GM12878 (cell line): ENCODE measurements at regions not wholly inside any gene's neighbourhood (a gene's known extent, or its start where the extent isn't known, plus 50 kb on each side); places are given as distances from the start of the nearest gene placed in this dataset.

Source experiments
- BHLHE40 ChIP-seq, 2 experiments: fragments of 450-650 bp in 1 of 2; IDR thresholded peaks; 2 replicates each; pipeline ENCODE4 v1.6.1; 2011 to 2017; ENCODE audit warnings: low read depth in 2 of 2, borderline replicate concordance in 1 of 2, improper control_type of control experiment in 1 of 2, low read length in 1 of 2, mild to moderate bottlenecking in 1 of 2
- CBFB ChIP-seq: IDR thresholded peaks from 2 replicates; pipeline ENCODE4 v1.6.1; 2016; ENCODE audit warnings: antibody characterized with exemption, low read depth
- CEBPB ChIP-seq, 2 experiments: fragments of 150-350 bp in 1 of 2; IDR thresholded peaks; 2 replicates each; pipeline ENCODE4 v1.6.1; 2012 to 2014; ENCODE audit warnings: low read depth in 2 of 2, low read length in 2 of 2, borderline replicate concordance in 1 of 2, inconsistent platforms in 1 of 2
- ELK1 ChIP-seq: IDR thresholded peaks from 2 replicates; pipeline ENCODE4 v1.6.1; 2012; ENCODE audit warnings: low read depth, low read length, improper control_type of control experiment
- EZH2 ChIP-seq: IDR thresholded peaks from 2 replicates; pipeline ENCODE4 v1.6.1; 2012; ENCODE audit warnings: low read depth, mild to moderate bottlenecking, control low read depth, inconsistent platforms, low read length, borderline replicate concordance; ENCODE audit not compliant: control insufficient read depth
- FOXK2 ChIP-seq: fragments of 450-650 bp; IDR thresholded peaks from 2 replicates; pipeline ENCODE4 v1.6.1; 2017; ENCODE audit warnings: mild to moderate bottlenecking, moderate library complexity
- GABPA ChIP-seq: IDR thresholded peaks from 2 replicates; pipeline ENCODE4 v1.6.1; 2014; ENCODE audit warnings: antibody characterized with exemption, low read depth, mild to moderate bottlenecking, inconsistent platforms
- IKZF1 ChIP-seq: fragments of 450-650 bp; conservative IDR thresholded peaks from 2 replicates; pipeline ENCODE4 v1.6.1; 2017; ENCODE audit warnings: antibody characterized with exemption, mild to moderate bottlenecking
- IRF4 ChIP-seq: IDR thresholded peaks from 2 replicates; pipeline ENCODE4 v1.6.1; 2011; ENCODE audit warnings: low read depth, low read length
- JUNB ChIP-seq: IDR thresholded peaks from 2 replicates; pipeline ENCODE4 v1.6.1; 2016; ENCODE audit warnings: antibody characterized with exemption, mild to moderate bottlenecking
- MEF2B ChIP-seq: fragments of 450-650 bp; IDR thresholded peaks from 2 replicates; pipeline ENCODE4 v1.6.1; 2018; ENCODE audit warnings: mild to moderate bottlenecking, moderate library complexity; ENCODE audit not compliant: partially characterized antibody, poor library complexity, severe bottlenecking
- MTA2 ChIP-seq: fragments of 450-650 bp; IDR thresholded peaks from 2 replicates; pipeline ENCODE4 v1.6.1; 2016; ENCODE audit warnings: low read depth, mild to moderate bottlenecking, moderate library complexity
- MXI1 ChIP-seq: fragments of 150-350 bp; IDR thresholded peaks from 2 replicates; pipeline ENCODE4 v1.6.1; 2011; ENCODE audit warnings: low read depth, mild to moderate bottlenecking, inconsistent platforms, low read length, improper control_type of control experiment
- MYB ChIP-seq: fragments of 150-350 bp; IDR thresholded peaks from 2 replicates; pipeline ENCODE4 v1.6.1; 2014; ENCODE audit warnings: mild to moderate bottlenecking, low read depth, low read length, borderline replicate concordance
- NFYA ChIP-seq: IDR thresholded peaks from 2 replicates; pipeline ENCODE4 v1.6.1; 2011; ENCODE audit warnings: low read depth, mild to moderate bottlenecking, low read length, improper control_type of control experiment, borderline replicate concordance
- RB1 ChIP-seq: fragments of 450-650 bp; formaldehyde crosslinking; IDR thresholded peaks from 2 replicates; pipeline ENCODE4 v1.6.1; 2017; ENCODE audit warnings: mild to moderate bottlenecking, borderline replicate concordance
- RBBP5 ChIP-seq: fragments of 200-600 bp; sonication (generic); conservative IDR thresholded peaks from 2 replicates; pipeline ENCODE4 v1.6.1; 2016
- SMAD5 ChIP-seq: IDR thresholded peaks from 2 replicates; pipeline ENCODE4 v1.6.1; 2016; ENCODE audit warnings: antibody characterized with exemption, low read depth
- TCF12 ChIP-seq: IDR thresholded peaks from 2 replicates; pipeline ENCODE4 v1.6.1; 2011; ENCODE audit warnings: low read depth, mild to moderate bottlenecking, low read length
- ZBED1 ChIP-seq: IDR thresholded peaks from 2 replicates; pipeline ENCODE4 v1.6.1; 2016; ENCODE audit warnings: borderline replicate concordance
- ZNF217 ChIP-seq: fragments of 450-650 bp; IDR thresholded peaks from 2 replicates; pipeline ENCODE4 v1.6.1; 2017; ENCODE audit warnings: antibody characterized with exemption, mild to moderate bottlenecking
- TF ChIP-seq, protein P1 (sequence below): fragments of 450-650 bp; IDR thresholded peaks from 2 replicates; pipeline ENCODE4 v1.6.1; 2016; ENCODE audit warnings: mild to moderate bottlenecking
- TF ChIP-seq, protein P2 (sequence below): IDR thresholded peaks from 2 replicates; pipeline ENCODE4 v1.6.1; 2011; ENCODE audit warnings: low read depth, mild to moderate bottlenecking, low read length, moderate library complexity, borderline replicate concordance; ENCODE audit errors: extremely low read depth
- TF ChIP-seq, protein P3 (sequence below): IDR thresholded peaks from 2 replicates; pipeline ENCODE4 v1.6.1; 2012; ENCODE audit warnings: low read depth, low read length, improper control_type of control experiment
- TF ChIP-seq, protein P4 (sequence below): IDR thresholded peaks from 2 replicates; pipeline ENCODE4 v1.6.1; 2012; ENCODE audit warnings: low read depth, low read length, improper control_type of control experiment
- TF ChIP-seq, protein P5 (sequence below): fragments of 450-650 bp; IDR thresholded peaks from 2 replicates; pipeline ENCODE4 v1.6.1; 2017; ENCODE audit warnings: borderline replicate concordance

- TF ChIP-seq, protein P1, sequence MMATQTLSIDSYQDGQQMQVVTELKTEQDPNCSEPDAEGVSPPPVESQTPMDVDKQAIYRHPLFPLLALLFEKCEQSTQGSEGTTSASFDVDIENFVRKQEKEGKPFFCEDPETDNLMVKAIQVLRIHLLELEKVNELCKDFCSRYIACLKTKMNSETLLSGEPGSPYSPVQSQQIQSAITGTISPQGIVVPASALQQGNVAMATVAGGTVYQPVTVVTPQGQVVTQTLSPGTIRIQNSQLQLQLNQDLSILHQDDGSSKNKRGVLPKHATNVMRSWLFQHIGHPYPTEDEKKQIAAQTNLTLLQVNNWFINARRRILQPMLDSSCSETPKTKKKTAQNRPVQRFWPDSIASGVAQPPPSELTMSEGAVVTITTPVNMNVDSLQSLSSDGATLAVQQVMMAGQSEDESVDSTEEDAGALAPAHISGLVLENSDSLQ = peak; percentile 81
- TF ChIP-seq MTA2 = peak; percentile 97
- no peak for TF ChIP-seq CEBPB (IDR thresholded peaks at IDR 0.05; ENCODE audit: borderline replicate concordance in 1 of 2, low read depth in 2 of 2, low read length in 2 of 2)
- no peak for TF ChIP-seq ELK1
- no peak for TF ChIP-seq EZH2
- 0 out of 2 replicates have a peak, but pooled peaks have one; percentile 18 for TF ChIP-seq CBFB
- no peak for TF ChIP-seq MYB
- no peak for TF ChIP-seq NFYA
- TF ChIP-seq, protein P2, sequence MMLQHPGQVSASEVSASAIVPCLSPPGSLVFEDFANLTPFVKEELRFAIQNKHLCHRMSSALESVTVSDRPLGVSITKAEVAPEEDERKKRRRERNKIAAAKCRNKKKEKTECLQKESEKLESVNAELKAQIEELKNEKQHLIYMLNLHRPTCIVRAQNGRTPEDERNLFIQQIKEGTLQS = no peak
- no peak for TF ChIP-seq GABPA
- TF ChIP-seq JUNB = peak; percentile 34; the same call in 1 of the 2 replicates
- no peak for TF ChIP-seq MXI1
- TF ChIP-seq RBBP5 = no peak
- TF ChIP-seq, protein P3, sequence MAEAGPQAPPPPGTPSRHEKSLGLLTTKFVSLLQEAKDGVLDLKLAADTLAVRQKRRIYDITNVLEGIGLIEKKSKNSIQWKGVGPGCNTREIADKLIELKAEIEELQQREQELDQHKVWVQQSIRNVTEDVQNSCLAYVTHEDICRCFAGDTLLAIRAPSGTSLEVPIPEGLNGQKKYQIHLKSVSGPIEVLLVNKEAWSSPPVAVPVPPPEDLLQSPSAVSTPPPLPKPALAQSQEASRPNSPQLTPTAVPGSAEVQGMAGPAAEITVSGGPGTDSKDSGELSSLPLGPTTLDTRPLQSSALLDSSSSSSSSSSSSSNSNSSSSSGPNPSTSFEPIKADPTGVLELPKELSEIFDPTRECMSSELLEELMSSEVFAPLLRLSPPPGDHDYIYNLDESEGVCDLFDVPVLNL = no peak
- TF ChIP-seq RB1 = no peak
- TF ChIP-seq IKZF1 = peak; percentile 74
- peak; percentile 98 for TF ChIP-seq MEF2B
- TF ChIP-seq, protein P4, sequence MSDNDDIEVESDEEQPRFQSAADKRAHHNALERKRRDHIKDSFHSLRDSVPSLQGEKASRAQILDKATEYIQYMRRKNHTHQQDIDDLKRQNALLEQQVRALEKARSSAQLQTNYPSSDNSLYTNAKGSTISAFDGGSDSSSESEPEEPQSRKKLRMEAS = no peak
- TF ChIP-seq ZBED1 = no peak
- TF ChIP-seq FOXK2 = no peak
- TF ChIP-seq, protein P5, sequence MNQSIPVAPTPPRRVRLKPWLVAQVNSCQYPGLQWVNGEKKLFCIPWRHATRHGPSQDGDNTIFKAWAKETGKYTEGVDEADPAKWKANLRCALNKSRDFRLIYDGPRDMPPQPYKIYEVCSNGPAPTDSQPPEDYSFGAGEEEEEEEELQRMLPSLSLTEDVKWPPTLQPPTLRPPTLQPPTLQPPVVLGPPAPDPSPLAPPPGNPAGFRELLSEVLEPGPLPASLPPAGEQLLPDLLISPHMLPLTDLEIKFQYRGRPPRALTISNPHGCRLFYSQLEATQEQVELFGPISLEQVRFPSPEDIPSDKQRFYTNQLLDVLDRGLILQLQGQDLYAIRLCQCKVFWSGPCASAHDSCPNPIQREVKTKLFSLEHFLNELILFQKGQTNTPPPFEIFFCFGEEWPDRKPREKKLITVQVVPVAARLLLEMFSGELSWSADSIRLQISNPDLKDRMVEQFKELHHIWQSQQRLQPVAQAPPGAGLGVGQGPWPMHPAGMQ = no peak
- peak in 1 of 2 experiments; percentile 18; a peak in 2 of 4 replicates for TF ChIP-seq BHLHE40 (IDR thresholded peaks at IDR 0.05; ENCODE audit: borderline replicate concordance in 1 of 2, low read depth in 2 of 2, low read length in 1 of 2)
- 0 out of 2 replicates have a peak, but pooled peaks have one; percentile 9 for TF ChIP-seq IRF4
- 0 out of 2 replicates have a peak, but pooled peaks have one; percentile 26 for TF ChIP-seq TCF12
- TF ChIP-seq ZNF217 = peak; percentile 44; the same call in 1 of the 2 replicates
- no peak for TF ChIP-seq SMAD5
Measured at GRCh38 chr5:45793638-45794532, 97.7 kb upstream of the HCN1 start (continued).
